ENCODE measurements at regions not wholly inside any gene's neighbourhood (a gene's known extent, or its start where the extent isn't known, plus 50 kb on each side); places are given as distances from the start of the nearest gene placed in this dataset.

GRCh38 chr1:98472878-98473277 lies 188.6 kb upstream of the SNX7 start:
- TF ChIP-seq, protein P1, sequence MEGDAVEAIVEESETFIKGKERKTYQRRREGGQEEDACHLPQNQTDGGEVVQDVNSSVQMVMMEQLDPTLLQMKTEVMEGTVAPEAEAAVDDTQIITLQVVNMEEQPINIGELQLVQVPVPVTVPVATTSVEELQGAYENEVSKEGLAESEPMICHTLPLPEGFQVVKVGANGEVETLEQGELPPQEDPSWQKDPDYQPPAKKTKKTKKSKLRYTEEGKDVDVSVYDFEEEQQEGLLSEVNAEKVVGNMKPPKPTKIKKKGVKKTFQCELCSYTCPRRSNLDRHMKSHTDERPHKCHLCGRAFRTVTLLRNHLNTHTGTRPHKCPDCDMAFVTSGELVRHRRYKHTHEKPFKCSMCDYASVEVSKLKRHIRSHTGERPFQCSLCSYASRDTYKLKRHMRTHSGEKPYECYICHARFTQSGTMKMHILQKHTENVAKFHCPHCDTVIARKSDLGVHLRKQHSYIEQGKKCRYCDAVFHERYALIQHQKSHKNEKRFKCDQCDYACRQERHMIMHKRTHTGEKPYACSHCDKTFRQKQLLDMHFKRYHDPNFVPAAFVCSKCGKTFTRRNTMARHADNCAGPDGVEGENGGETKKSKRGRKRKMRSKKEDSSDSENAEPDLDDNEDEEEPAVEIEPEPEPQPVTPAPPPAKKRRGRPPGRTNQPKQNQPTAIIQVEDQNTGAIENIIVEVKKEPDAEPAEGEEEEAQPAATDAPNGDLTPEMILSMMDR (conservative IDR thresholded peaks at IDR 0.05; ENCODE audit: low read depth, low read length) = no peak
- TF ChIP-seq EZH2 (IDR thresholded peaks at IDR 0.05; ENCODE audit: low read length, unreplicated experiment) = no peak
- TF ChIP-seq EZH2phosphoT487 (IDR thresholded peaks at IDR 0.05; ENCODE audit: borderline replicate concordance, low read length) = no peak
